ENCODE measurements at regions not wholly inside any gene's neighbourhood (a gene's known extent, or its start where the extent isn't known, plus 50 kb on each side); places are given as distances from the start of the nearest gene placed in this dataset.

- H3K27me3 Mint-ChIP-seq (ENCODE audit: low read depth, unreplicated experiment): no peaks in the 10 kb centered on the region
- Histone ChIP-seq H3K4me3 (ENCODE audit: insufficient read depth, low read depth, low read length) (no peak overlapping the region), H3K9ac (ENCODE audit: low read length) (no peak overlapping the region), H3K27me3 (ENCODE audit: insufficient read depth, low read length) (no peaks in the 10 kb centered on the region), H4K20me1 (ENCODE audit: insufficient read depth, low read length) (no peaks in the 10 kb centered on the region), H3K4me2 (ENCODE audit: low read length) (no peak overlapping the region), H3K36me3 (ENCODE audit: insufficient read depth, low read length) (no peaks in the 10 kb centered on the region), H3K27ac (ENCODE audit: low read depth, low read length) (no peak overlapping the region), H3K79me2 (ENCODE audit: insufficient read depth, low read length) (no peaks in the 10 kb centered on the region), H3K4me1 (ENCODE audit: insufficient read depth, low read length) (no peaks in the 10 kb centered on the region), H3K9me3 (ENCODE audit: insufficient read depth, low read depth, low read length) (peaks cover 10% of the 10 kb centered on the region), H2AFZ (ENCODE audit: low read depth, low read length) (no peak overlapping the region)
- H3K27ac Mint-ChIP-seq (ENCODE audit: unreplicated experiment): no peak overlapping the region
- no peaks in the 10 kb centered on the region for H3K4me1 Mint-ChIP-seq (ENCODE audit: low read depth, unreplicated experiment)
- H3K4me3 Mint-ChIP-seq (ENCODE audit: unreplicated experiment): no peak overlapping the region
- TF ChIP-seq EZH2 (IDR thresholded peaks at IDR 0.05; ENCODE audit: insufficient read depth, low read length): no peak
- TF ChIP-seq CTCF (IDR thresholded peaks at IDR 0.05; ENCODE audit: insufficient read depth, low read depth, low read length): no peak
- DNase-seq (ENCODE audit: low read depth): no peak
- peaks cover 3% of the 10 kb centered on the region for H3K9me3 Mint-ChIP-seq (ENCODE audit: unreplicated experiment)
- H3K36me3 Mint-ChIP-seq (ENCODE audit: low read depth, unreplicated experiment): no peaks in the 10 kb centered on the region
- no peak for FAIRE-seq
These were observed 401.2 kb upstream of the NRG3 start for GRCh38 chr10:81473755-81474154.

- FAIRE-seq (no peak), DNase-seq (ENCODE audit: low read depth) (no peak)
- H4K20me1 ChIP-seq (ENCODE audit: insufficient read depth, low read length): no peaks in the 10 kb centered on the region
- no peak overlapping the region for H3K9ac ChIP-seq (ENCODE audit: low read length)
- H3K4me1 Mint-ChIP-seq (ENCODE audit: low read depth, unreplicated experiment): no peaks in the 10 kb centered on the region
- H3K4me3 ChIP-seq (ENCODE audit: insufficient read depth, low read depth, low read length): no peak overlapping the region
- no peaks in the 10 kb centered on the region for H3K36me3 ChIP-seq (ENCODE audit: insufficient read depth, low read length)
- H3K4me1 ChIP-seq (ENCODE audit: insufficient read depth, low read length): no peaks in the 10 kb centered on the region
- TF ChIP-seq CTCF (IDR thresholded peaks at IDR 0.05; ENCODE audit: insufficient read depth, low read depth, low read length): no peak
- TF ChIP-seq EZH2 (IDR thresholded peaks at IDR 0.05; ENCODE audit: insufficient read depth, low read length): no peak
- no peak overlapping the region for H3K27ac ChIP-seq (ENCODE audit: low read depth, low read length)
- no peaks in the 10 kb centered on the region for H3K79me2 ChIP-seq (ENCODE audit: insufficient read depth, low read length)
- no peaks in the 10 kb centered on the region for H3K9me3 ChIP-seq (ENCODE audit: insufficient read depth, low read depth, low read length)
- H3K27me3 ChIP-seq (ENCODE audit: insufficient read depth, low read length): no peaks in the 10 kb centered on the region
- H3K36me3 Mint-ChIP-seq (ENCODE audit: low read depth, unreplicated experiment): no peaks in the 10 kb centered on the region
- H3K27me3 Mint-ChIP-seq (ENCODE audit: low read depth, unreplicated experiment): no peaks in the 10 kb centered on the region
- H3K4me2 ChIP-seq (ENCODE audit: low read length): no peak overlapping the region
- no peak overlapping the region for H2AFZ ChIP-seq (ENCODE audit: low read depth, low read length)
- no peaks in the 10 kb centered on the region for H3K9me3 Mint-ChIP-seq (ENCODE audit: unreplicated experiment)
- no peak overlapping the region for H3K4me3 Mint-ChIP-seq (ENCODE audit: unreplicated experiment)
- no peak overlapping the region for H3K27ac Mint-ChIP-seq (ENCODE audit: unreplicated experiment)
These were observed 395.7 kb upstream of the NRG3 start for GRCh38 chr10:81479316-81479715.

- Mint-ChIP-seq H3K9me3 (ENCODE audit: unreplicated experiment) (no peaks in the 10 kb centered on the region), H3K36me3 (ENCODE audit: low read depth, unreplicated experiment) (no peaks in the 10 kb centered on the region), H3K27ac (ENCODE audit: unreplicated experiment) (no peak overlapping the region), H3K27me3 (ENCODE audit: low read depth, unreplicated experiment) (no peaks in the 10 kb centered on the region), H3K4me1 (ENCODE audit: low read depth, unreplicated experiment) (peaks cover 5% of the 10 kb centered on the region), H3K4me3 (ENCODE audit: unreplicated experiment) (no peak overlapping the region)
- Histone ChIP-seq H3K4me2 (ENCODE audit: low read length) (no peak overlapping the region), H3K9me3 (ENCODE audit: insufficient read depth, low read depth, low read length) (no peaks in the 10 kb centered on the region), H3K27me3 (ENCODE audit: insufficient read depth, low read length) (no peaks in the 10 kb centered on the region), H4K20me1 (ENCODE audit: insufficient read depth, low read length) (no peaks in the 10 kb centered on the region), H3K27ac (ENCODE audit: low read depth, low read length) (no peak overlapping the region), H3K36me3 (ENCODE audit: insufficient read depth, low read length) (no peaks in the 10 kb centered on the region), H3K79me2 (ENCODE audit: insufficient read depth, low read length) (no peaks in the 10 kb centered on the region), H3K4me1 (ENCODE audit: insufficient read depth, low read length) (no peaks in the 10 kb centered on the region), H2AFZ (ENCODE audit: low read depth, low read length) (no peak overlapping the region), H3K9ac (ENCODE audit: low read length) (no peak overlapping the region), H3K4me3 (ENCODE audit: insufficient read depth, low read depth, low read length) (no peak overlapping the region)
- TF ChIP-seq CTCF (IDR thresholded peaks at IDR 0.05; ENCODE audit: insufficient read depth, low read depth, low read length) (no peak), EZH2 (IDR thresholded peaks at IDR 0.05; ENCODE audit: insufficient read depth, low read length) (no peak)
- DNase-seq (ENCODE audit: low read depth): no peak
- FAIRE-seq: no peak
These were observed 378.4 kb upstream of the NRG3 start for GRCh38 chr10:81496626-81497025.

Data from astrocyte (in vitro differentiated cells and primary cell).